Panc1 (cell line): ENCODE measurements at regions not wholly inside any gene's neighbourhood (a gene's known extent, or its start where the extent isn't known, plus 50 kb on each side); places are given as distances from the start of the nearest gene placed in this dataset.

Experiments
- CTCF ChIP-seq: fragments of 450-650 bp; IDR thresholded peaks from 2 replicates; pipeline ENCODE4 v1.5.1; 2017; ENCODE audit warnings: mild to moderate bottlenecking
- POLR2AphosphoS5 ChIP-seq: IDR thresholded peaks from 2 replicates; pipeline ENCODE4 v1.6.1; 2012; ENCODE audit warnings: mild to moderate bottlenecking, low read depth, low read length, moderate library complexity
- TCF7L2 ChIP-seq: IDR thresholded peaks from 2 replicates; pipeline ENCODE4 v1.6.1; 2011; ENCODE audit warnings: mild to moderate bottlenecking, low read depth, low read length, inconsistent platforms

- TF ChIP-seq CTCF (no peak), POLR2AphosphoS5 (no peak), TCF7L2 (no peak)
Measured at GRCh38 chr3:178082326-178082906, 453.8 kb upstream of the KCNMB2 start.
